Transverse colon (tissue), 4 donors: ENCODE measurements at regions not wholly inside any gene's neighbourhood (a gene's known extent, or its start where the extent isn't known, plus 50 kb on each side); places are given as distances from the start of the nearest gene placed in this dataset.

Experiments
- DNase-seq: peaks from one replicate; pipeline ENCODE4 v3.0.0-alpha.2; 2019
- H3K27ac ChIP-seq, 4 donors: fragments of 200-600 bp; sonication (generic); 2 replicates each; pipeline ENCODE4 v1.5.1; 2016 to 2018; ENCODE audit warnings: inconsistent platforms in 4 of 4
- H3K27me3 ChIP-seq: fragments of 200-600 bp; sonication (generic); 2 replicates; pipeline ENCODE4 v1.5.1; 2017; ENCODE audit warnings: inconsistent platforms
- H3K36me3 ChIP-seq, 4 donors: fragments of 200-600 bp; sonication (generic); 2 replicates each; pipeline ENCODE4 v1.5.1; 2017 to 2019; ENCODE audit warnings: inconsistent platforms in 4 of 4
- H3K4me1 ChIP-seq, 4 donors: fragments of 200-600 bp; sonication (generic); 2 replicates each; pipeline ENCODE4 v1.5.1; 2017 to 2020; ENCODE audit warnings: inconsistent platforms in 4 of 4
- H3K4me3 ChIP-seq, 4 donors: fragments of 200-600 bp; sonication (generic); 1 replicate in 1 of 4; 2 replicates in 3 of 4; pipeline versions ENCODE4 v1.5.1 to v1.6.1; 2017 to 2019; ENCODE audit warnings: inconsistent platforms in 4 of 4
- H3K9me3 ChIP-seq, 2 donors: fragments of 200-600 bp; sonication (generic); 2 replicates each; pipeline ENCODE4 v1.5.1; 2017 to 2019; ENCODE audit warnings: inconsistent platforms in 2 of 2
- CTCF ChIP-seq, 5 experiments: fragments of 200-600 bp in 3 of 5; fragments of 450-650 bp in 2 of 5; sonication (generic) in 3 of 5; IDR thresholded peaks; 1 replicate in 2 of 5; 2 replicates in 3 of 5; pipeline ENCODE4 v1.5.1; 2016 to 2017; ENCODE audit warnings: antibody characterized with exemption in 5 of 5, inconsistent platforms in 3 of 5, mild to moderate bottlenecking in 2 of 5, moderate library complexity in 1 of 5
- EP300 ChIP-seq: sonication (generic); formaldehyde crosslinking; IDR thresholded peaks from one replicate; pipeline ENCODE4 v1.6.1; 2017; ENCODE audit warnings: antibody characterized with exemption, low read depth
- POLR2A ChIP-seq: fragments of 450-650 bp; IDR thresholded peaks from one replicate; pipeline ENCODE4 v1.6.1; 2016; ENCODE audit warnings: antibody characterized with exemption, mild to moderate bottlenecking, moderate library complexity
- POLR2AphosphoS5 ChIP-seq, 3 donors: sonication (generic); formaldehyde crosslinking; IDR thresholded peaks; one replicate each; pipeline ENCODE4 v1.6.1; 2016; ENCODE audit warnings: antibody characterized with exemption in 3 of 3
- WGBS, 2 donors: methylation state at CpG; one replicate each; pipeline ENCODE4 v1.1.5; 2018; ENCODE audit warnings: low coverage in 1 of 2; 5-methylcytosine and 5-hydroxymethylcytosine counted together
- in situ Hi-C, 4 donors: fragments of 200-750 bp; cut with MboI; loops; one replicate each; pipeline versions ENCODE4 v1.15.0 to v1.15.1; 2017; ENCODE audit warnings: low sequenced_read_pairs in 3 of 4, low pct_ligation_motif_present in 1 of 4, low pct_unique_long_range_greater_than_20kb in 1 of 4
- intact Hi-C: fragments of 100-400 bp; cut with DNase I; formaldehyde crosslinking; loops from one replicate; pipeline ENCODE4 v1.15.1; 2023; ENCODE audit warnings: low total_unique reads

DNA sequence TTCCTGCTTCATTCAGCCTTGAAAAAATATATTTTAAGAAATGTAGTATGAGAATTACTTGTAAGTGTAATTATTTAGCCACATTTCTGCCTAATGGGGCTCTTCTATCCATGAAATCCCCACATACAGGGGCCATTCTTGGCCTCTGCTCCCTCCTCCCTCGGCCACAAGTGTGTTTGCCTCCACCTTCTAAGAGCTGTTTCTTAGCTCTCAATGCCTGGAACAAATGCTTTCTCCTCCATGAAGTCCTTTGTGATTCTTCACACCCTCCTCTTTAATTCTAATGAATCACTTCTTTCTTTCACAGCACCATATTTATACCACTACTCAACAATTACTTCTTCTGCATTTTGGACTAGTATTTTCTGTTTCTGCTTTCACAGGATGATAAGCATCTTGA, 88.8 kb upstream of the BET1 start:
- no peaks in the 10 kb centered on the region for H3K9me3 ChIP-seq
- in situ Hi-C loops (loop anchor here in 1 of 4 donors (25.0 kb wide), 1 partner anchor 206 kb away; the partner anchor contains the start of gene TFPI2), intact Hi-C loops (no loop called here)
- 63 to 64% methylated on average over 1 of the region's 1 CpG for WGBS, 2 donors
- TF ChIP-seq POLR2AphosphoS5 (IDR thresholded peaks at IDR 0.05) (no peak), EP300 (no peak), POLR2A (no peak), CTCF (IDR thresholded peaks at IDR 0.05) (no peak)
- H3K27ac ChIP-seq: no peak overlapping the region
- H3K27me3 ChIP-seq: no peaks in the 10 kb centered on the region
- no peak overlapping the region for H3K4me3 ChIP-seq
- H3K36me3 ChIP-seq: no peaks in the 10 kb centered on the region
- no peak for DNase-seq
- peaks cover 0 to 3% (median under 1%) of the 10 kb centered on the region in 4 donors for H3K4me1 ChIP-seq

DNA sequence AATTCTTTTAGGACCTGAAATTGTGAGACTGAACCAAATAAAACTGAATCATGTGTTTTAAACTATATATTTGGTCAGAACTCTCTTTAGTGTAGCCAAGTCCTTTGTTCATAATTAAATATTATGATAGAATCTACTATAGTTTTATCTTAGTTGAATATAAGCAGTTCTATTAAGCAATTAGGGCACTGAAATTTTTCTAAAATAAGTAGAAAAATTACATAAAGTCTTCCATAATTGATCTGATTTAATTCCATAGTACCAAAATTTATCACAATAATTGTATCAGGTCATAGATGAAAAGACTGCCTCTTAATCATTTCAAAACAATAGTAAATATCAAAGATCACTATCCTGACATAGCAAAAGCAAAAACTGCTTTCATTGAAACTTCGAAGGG, 90.1 kb upstream of the BET1 start:
- Histone ChIP-seq H3K27me3 (no peaks in the 10 kb centered on the region), H3K4me3 (no peak overlapping the region), H3K27ac (no peak overlapping the region), H3K36me3 (no peaks in the 10 kb centered on the region), H3K4me1 (no peaks in the 10 kb centered on the region), H3K9me3 (no peaks in the 10 kb centered on the region)
- WGBS, 2 donors: 74 to 89% methylated on average over 1 of the region's 1 CpG
- intact Hi-C loops: no loop called here
- TF ChIP-seq EP300: no peak
- no peak for TF ChIP-seq CTCF (IDR thresholded peaks at IDR 0.05)
- no peak for TF ChIP-seq POLR2AphosphoS5 (IDR thresholded peaks at IDR 0.05)
- TF ChIP-seq POLR2A: no peak
- no peak for DNase-seq
- in situ Hi-C loops: loop anchor here in 1 of 4 donors (25.0 kb wide), 1 partner anchor 207 kb away; the partner anchor contains the start of gene TFPI2

DNA sequence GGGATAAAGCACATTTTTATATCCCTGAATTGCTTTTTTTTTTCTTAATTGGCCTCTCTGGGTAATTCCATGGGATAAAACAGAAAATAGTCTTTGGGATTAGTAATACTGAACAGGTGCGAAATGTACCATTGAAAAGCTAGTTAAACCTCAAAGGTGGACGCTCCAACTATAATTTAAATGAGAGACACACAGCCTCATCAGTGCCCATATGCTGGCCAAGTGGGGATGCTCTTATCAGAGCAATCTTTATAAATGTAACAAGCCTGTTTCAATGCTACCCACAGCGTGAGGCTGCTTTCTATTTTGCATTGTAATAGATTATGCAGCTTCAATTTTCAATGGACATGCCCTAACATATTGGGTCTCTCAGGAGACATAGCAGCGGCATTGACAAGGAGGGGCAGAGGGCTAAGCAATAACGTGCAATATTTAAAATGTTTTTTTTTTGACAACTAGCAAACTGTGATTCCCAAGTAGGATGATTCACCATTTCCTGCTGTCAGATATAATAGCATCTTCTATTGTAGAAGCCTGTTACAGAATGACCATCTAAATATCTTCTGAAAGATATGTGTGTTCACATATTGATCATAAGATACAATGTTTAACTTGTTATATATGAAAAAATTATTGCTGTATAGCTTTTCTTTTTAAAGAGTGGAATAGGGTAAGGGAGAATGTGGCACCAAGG, 91.3 kb upstream of the BET1 start:
- 62 to 80% methylated on average over 5 of the region's 5 CpGs for WGBS, 2 donors
- no peak for TF ChIP-seq POLR2A
- TF ChIP-seq CTCF (IDR thresholded peaks at IDR 0.05): no peak
- DNase-seq: no peak
- Histone ChIP-seq H3K36me3 (no peaks in the 10 kb centered on the region), H3K4me3 (no peak overlapping the region), H3K9me3 (no peaks in the 10 kb centered on the region), H3K4me1 (no peaks in the 10 kb centered on the region), H3K27me3 (no peaks in the 10 kb centered on the region), H3K27ac (no peak overlapping the region)
- in situ Hi-C loops: loop anchor here in 1 of 4 donors (25.0 kb wide), 1 partner anchor 208 kb away; the partner anchor contains the start of gene TFPI2
- intact Hi-C loops: no loop called here

DNA sequence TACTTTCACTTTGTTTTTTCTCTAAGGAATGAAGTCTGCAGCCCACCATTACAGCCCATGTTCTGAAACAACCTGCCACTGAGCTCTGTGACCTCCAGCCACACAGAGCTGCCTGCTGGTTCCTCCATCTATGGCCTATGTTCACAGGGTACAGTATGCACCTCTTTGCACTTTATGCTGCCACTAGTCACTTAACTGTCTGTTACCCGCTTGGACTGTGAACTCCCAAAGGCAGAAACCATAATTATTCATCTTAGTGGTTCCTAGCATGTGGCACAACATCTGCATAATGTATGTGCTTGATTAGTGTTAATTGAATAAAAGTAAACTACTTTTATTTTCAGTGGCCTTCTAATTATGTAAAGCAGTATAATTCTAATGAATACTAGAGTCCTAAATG, 95.5 kb upstream of the BET1 start:
- no peak for DNase-seq
- H3K27me3 ChIP-seq: no peaks in the 10 kb centered on the region
- in situ Hi-C loops (loop anchor here in 1 of 4 donors (25.0 kb wide), 1 partner anchor 212 kb away; the partner anchor contains the start of gene TFPI2), intact Hi-C loops (loop anchor here (5.0 kb wide), 1 partner anchor 617 kb away; no protein-coding TSS in a partner anchor)
- 67 to 87% methylated on average over 1 of the region's 1 CpG for WGBS, 2 donors
- H3K27ac ChIP-seq: no peak overlapping the region
- TF ChIP-seq EP300 (no peak), CTCF (IDR thresholded peaks at IDR 0.05) (no peak), POLR2A (no peak), POLR2AphosphoS5 (IDR thresholded peaks at IDR 0.05) (no peak)
- H3K4me3 ChIP-seq: no peak overlapping the region
- H3K36me3 ChIP-seq: no peaks in the 10 kb centered on the region
- H3K4me1 ChIP-seq: no peaks in the 10 kb centered on the region
- no peaks in the 10 kb centered on the region for H3K9me3 ChIP-seq
